HG03571 (cell line): ENCODE measurements at regions not wholly inside any gene's neighbourhood (a gene's known extent, or its start where the extent isn't known, plus 50 kb on each side); places are given as distances from the start of the nearest gene placed in this dataset.

Experiments used
- ATAC-seq: cut with Tn5 transposase; IDR thresholded peaks from one replicate; pipeline ENCODE4 v1.9.1; 2021; ENCODE audit not compliant: unreplicated experiment

DNA sequence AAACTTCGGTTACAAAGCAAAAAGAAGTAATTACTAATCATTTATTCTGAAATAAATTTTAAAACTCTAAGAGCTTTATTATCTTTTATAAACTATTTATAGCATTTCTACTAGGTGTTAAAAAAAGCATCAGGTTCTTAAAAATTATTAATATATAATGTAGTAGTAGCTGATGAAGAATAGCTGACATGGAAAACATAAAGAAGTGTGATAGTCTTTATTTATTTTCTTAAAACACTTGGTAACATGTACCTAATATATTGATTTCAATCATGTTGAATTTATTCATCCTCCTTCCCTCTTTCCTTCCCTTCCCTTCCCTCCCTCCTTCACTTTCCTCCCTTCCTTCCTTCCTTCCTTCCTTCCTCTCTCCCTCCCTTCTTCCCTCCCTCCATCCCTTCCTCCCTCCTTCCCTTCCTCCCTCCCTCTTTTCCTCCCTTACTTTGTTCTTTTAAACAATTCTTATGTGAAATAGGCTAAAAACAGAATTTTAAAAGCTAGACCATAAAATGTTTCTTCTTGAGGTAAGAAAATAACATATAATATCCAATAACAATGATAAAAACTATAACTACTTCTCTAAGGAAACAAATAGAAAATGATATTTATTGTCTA, 913.9 kb upstream of the MAP3K7 start:
- no peak for ATAC-seq

DNA sequence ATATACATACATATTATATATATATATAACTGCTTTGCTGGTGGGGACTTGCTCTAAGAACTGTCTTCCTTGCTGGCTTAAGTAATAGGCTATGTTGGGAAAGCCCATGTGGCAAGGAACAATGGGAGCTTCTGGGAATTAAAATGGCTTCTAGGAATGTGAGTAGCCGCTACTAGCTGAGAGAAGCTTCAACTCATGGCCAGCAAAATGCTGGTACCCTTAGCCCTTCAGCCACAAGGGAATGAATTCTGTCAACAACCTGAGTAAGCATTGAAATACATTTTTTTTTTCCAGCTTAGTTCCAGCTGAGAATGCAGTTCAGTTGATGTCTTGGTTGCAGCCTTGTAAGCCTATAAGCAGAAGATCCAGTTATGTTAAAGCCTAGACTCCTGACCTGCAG, 911.7 kb upstream of the MAP3K7 start:
- ATAC-seq: no peak

DNA sequence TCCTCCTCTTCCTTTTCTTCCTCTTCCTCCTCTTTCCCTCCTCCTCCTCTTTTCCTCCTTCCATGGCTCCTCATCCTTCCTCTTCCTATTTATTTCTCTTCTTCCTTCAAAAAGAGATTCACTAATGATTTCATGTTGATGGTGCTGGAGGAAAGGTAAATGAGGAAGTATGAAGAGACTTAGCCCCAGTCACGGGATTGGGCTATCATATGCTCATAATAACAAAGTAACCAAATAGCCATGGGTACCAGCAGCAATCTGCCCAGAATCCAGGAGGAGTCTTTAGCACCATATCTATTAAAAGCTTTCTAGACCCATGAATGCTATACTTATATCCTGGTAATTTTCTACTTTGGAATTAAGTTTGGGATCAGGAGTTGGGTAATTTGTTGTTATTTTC, 910.9 kb upstream of the MAP3K7 start:
- no peak for ATAC-seq

DNA sequence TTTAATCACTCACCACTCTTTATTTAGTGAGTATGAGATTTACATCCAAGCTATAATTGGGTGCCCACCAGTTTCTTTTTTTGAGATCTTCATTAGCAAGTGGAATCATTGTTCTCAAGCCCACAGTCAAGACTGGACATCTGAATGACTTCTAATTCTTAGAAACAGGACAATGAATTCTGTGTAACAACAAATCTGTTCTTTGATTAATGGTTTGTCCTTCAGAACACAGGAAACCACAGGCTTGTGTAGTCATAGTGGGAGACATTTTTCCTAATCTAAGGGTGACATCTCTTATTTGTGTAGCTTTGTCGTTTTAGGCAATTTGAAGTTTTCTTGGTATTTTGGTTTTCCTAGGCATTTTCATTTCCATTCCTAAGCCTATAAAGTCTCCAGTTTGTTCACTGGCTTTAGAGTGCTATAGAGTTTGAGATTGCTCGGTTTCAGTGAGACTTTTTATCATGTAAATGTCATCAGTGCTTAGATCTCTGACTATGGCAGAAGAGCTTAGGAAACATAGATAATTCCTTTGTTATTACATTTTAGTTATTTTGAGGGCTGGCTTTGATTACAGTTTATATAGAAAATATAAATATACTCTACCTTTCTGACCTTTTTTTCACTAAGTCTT, 903.9 kb upstream of the MAP3K7 start:
- ATAC-seq: no peak

DNA sequence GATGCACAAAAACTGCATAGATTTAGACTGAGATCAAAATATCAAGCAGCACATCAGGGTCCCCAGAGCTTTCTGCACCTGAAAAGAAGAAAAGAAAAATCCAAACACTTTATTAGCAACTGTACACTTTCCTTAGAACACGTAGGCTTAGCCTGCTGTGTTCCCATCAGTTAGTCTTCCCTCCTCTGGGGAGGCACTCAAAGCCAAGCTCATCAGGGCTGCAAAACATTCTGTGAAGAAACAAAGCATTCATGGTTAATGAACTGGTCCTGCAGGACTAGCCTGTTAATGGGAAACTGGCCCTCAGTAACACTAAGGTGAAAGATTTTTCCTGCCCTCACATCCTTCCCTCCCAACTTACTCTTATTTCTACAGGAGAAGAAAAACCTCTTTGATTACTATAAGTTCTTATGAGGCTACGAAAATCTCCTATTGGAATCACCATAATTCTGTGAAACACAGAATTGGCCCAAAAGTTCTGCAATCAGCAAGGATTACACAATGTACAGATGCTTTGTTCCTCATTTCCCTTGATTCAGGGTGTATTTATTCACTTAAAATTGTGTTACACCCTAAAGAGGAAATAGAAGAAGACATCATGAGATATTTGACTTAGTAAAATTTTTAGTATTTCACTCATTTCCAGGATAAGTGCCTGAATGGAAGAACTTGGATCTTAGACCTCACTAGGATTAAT, 901.0 kb upstream of the MAP3K7 start:
- no peak for ATAC-seq

DNA sequence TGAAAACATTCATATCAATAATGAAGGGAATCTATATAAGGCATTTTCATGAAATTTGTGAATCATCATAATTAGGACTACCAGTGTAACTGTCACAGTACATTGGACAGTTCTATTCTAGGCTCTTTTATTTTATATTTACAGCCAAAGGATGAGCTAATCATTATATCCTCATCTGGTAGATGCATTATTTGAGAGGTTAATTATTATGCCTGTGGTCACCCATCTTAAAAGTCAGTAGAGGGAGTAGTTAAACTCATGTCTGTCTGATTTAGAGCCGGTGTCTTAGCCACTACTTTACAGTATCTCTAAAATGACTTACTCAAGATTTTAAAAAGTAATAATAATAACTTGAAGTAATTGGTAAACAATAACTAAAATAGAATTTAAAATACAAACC, 899.3 kb upstream of the MAP3K7 start:
- ATAC-seq: peak; percentile 51

DNA sequence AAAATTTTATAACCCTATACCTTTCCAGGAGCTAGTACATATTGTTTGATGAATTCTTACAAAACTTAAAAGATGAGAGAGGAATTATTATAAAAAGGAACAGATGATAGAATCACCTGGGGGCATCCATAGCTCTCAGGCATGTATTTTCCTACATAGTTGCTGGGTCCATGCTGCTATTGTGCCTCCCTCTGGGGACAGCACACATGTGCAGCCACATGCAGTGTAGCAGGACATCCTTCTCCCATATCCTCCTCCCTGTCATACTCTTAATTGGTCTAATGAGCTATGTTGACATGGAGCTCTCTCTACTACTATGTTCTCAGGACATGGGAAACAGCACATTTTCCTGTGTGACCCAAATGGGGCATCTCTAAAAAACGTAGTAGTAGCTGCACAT, 898.2 kb upstream of the MAP3K7 start:
- no peak for ATAC-seq

DNA sequence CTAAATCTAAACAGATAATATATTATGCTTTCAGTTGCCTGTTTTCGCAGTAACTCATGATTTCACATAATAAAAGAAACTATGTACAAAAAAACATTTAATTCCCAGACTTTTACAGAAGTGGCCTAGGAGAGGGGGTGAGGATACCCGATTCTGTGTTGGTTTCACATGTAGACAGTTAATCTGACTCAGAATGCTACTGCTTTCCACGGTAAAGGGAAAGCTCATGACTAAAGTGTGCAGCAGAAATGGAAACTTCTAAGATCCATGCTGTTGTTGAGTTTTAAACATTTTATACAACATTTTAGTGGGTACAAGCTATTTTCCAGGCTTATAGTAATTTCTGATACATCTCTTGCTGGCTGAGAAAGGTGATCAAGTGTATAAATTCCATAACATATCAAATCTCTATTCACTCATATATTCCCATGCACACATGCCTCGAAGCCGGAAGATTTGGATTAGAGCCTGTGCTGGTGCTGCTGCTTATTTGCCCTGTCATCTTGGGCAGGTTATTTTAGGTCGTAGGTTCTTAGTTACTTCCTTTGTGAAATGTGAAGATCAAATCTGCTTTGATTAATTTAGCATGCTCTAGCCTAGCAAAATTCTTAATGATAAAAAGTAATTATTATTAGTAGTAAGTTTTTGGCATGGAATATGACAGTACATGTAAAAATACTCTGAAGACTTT, 896.7 kb upstream of the MAP3K7 start:
- ATAC-seq: peak; percentile 38

DNA sequence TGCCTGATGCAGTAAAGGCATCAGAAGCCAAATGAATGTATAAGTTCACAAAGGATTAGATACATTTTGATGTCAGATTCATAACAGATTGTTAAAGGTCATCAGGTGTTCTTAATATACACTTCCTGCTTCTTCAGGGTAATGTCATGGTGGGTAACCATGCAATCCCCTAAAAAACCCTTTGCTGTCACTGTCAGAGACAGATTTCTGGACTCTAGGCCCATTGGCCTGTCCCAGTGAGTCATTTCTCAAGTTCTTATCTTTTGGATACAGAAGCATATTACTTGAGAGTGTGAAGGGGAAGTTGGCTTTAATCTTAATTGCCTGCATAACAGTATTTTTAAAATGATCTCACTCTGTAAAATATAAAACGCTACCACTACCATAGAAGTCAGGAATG, 895.6 kb upstream of the MAP3K7 start:
- ATAC-seq: peak; percentile 72

DNA sequence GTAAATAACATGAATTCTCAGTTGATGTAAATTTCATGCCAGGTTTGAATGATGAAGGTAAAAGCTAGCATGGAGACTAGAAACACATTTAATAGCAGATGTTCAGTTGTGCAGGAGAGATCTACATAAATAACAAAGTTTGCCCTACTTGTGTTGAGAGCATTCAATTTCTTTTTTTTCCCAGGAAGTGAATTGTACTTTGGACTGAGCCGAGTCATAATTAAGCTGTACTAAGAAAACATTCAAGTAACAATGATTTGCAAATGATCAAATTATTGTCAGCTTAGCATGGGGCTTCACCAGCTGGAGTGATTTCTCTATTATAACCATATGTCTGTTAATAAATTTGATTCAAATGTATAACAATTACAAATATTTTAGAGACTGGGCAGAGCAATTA, 893.5 kb upstream of the MAP3K7 start:
- no peak for ATAC-seq

DNA sequence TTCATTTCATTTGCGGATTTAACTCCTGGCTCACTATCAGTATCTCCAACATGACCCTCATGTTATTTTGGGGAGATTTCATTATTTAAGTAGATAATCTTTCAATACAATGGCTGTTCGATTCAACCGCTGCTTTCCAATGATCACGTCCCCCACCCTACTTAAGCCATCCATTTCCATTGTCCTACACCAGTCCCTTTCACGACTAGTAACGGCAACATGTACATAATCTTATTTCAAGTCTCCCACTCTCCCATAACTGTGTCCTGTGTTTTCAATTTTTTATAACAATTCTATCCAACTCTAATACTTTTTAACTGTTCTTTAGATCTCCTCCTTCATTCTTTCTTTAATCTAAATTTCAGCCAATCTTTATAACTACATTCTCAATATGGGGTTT, 890.8 kb upstream of the MAP3K7 start:
- no peak for ATAC-seq

DNA sequence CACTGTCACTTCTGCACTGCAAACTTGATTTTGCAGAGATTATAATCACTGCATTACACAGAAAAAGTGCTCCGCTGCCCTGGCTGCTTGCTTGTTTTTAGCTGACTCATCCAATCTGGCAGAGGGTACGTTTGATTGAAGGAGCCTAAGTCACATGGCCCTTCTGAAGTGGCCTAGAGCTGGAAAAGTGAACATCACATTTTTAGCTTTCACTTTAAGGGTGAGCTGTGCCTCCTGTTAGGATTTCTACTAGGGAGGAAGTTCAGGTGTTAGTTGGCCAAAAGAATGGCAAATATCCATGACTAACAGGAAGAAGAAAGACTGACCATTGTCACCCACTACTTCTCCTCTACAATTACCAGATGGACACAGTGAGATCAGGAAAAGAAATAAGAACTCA, 889.1 kb upstream of the MAP3K7 start:
- peak; percentile 70 for ATAC-seq

DNA sequence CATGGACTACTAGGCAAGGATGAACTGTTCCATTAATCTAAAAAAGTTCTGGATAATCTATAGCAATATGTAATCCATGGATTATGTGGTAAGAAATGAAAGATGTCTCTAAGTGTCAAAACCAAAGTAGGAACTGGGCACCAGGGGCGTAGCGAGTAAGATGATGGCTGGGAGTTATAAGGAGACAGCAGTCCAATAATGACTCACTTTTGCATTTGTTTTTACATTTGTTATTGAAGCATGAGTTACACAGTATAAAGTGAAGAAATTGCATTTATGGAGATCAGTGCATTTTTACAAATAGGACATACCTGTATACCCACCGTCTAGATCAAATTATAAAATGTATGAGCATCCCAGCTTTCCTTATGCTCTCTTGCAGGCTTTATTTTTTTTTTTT, 878.5 kb upstream of the MAP3K7 start:
- no peak for ATAC-seq

DNA sequence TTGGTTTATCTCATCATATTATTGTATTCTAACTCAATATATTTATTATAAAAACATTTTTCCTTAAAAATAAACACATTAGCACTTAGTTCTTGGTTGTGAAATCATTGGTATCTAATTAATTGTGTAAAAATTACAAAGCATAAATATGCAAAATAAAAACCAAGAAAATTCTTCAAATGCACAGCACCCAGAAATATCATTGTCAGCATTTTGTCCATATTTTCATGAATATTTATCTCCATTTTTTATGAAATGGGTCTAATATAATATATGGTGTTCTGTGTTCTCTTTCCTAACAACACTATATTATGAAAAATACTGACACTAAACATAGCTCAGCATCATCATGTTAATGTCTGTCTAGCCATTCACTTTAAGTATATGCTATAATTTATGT, 877.8 kb upstream of the MAP3K7 start:
- no peak for ATAC-seq

DNA sequence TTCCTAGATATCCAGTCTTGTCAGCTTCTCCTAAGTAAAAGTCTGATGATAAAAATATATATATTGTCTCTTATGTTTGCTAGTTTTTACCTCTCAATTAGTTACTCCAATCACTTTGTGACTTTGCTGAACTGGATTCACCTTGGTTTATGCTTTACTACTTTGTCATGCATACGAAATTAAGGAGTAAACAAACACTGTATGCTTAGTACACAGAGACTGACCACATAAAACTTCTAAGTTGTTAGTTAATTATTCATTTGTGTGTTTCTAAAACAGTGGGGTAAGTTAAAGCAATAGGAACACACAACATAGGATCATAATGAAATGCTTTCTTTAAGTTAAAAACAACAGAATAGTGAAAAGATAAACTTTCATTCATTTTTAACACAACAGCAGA, 877.3 kb upstream of the MAP3K7 start:
- peak; percentile 85 for ATAC-seq

DNA sequence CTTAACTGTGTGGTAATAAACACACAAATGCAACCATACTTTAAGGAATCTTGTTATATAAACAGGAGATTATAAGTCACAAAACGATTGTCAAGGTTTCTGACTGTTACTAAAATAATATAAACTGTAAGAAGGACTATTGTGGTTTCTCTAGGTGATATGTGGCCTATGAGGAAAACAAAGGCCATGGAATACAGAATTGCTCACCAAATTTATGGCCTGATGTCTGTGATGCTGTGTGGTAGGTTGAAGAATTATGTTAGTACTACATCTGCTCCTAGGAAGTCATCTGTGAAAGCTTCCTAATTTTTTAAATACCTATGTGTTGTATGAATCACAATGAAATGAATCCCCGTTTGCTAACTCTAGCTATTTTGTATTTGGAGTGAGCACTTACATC, 875.4 kb upstream of the MAP3K7 start:
- ATAC-seq: no peak

DNA sequence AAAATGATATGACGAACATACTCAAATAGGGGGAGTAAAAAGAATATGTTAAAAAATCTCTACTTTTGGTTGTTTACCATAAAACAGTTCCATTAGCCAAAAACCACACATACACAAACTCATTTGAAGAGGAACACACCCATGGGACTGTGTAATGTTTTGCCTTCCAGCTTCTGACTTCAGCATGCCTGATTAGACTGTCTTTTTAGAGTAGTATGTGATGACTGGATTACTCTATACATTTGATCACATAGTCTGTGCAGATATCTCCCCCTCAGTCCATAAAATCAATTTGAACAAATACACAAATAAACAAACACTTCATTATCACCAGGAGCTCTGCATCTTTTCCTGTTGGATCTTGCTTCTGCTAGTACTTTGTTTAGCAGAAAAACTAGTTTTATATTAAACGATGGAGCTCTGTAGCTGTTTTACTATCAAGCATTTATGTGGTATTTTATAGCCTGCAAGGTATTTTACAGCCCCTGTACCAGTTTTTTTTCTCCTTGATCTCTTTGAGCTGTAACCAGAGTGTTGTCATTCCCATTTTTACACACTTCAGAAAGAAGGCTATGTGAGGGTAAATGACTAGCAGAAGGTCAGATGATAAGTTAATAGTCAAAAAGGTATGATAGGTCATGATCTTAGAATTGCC, 866.5 kb upstream of the MAP3K7 start:
- no peak for ATAC-seq

DNA sequence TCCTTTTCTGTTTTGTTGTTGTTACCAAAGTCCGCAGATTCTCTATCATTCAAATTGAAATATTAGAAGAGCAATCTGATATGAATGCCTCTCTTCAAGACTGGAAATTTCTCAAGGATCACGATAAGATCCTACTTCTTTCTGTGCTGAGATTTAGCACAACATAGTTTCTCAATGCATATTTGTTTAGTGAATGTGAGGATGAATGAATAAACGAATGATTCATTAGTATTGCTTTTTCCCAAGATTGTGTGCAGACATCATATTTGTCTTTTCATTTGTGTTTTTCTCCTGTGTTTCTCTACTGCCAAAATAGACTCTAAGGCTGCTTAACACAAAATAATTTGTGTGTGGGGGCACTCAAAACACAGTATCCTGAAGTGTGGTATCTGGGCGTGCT, 862.7 kb upstream of the MAP3K7 start:
- ATAC-seq: no peak

DNA sequence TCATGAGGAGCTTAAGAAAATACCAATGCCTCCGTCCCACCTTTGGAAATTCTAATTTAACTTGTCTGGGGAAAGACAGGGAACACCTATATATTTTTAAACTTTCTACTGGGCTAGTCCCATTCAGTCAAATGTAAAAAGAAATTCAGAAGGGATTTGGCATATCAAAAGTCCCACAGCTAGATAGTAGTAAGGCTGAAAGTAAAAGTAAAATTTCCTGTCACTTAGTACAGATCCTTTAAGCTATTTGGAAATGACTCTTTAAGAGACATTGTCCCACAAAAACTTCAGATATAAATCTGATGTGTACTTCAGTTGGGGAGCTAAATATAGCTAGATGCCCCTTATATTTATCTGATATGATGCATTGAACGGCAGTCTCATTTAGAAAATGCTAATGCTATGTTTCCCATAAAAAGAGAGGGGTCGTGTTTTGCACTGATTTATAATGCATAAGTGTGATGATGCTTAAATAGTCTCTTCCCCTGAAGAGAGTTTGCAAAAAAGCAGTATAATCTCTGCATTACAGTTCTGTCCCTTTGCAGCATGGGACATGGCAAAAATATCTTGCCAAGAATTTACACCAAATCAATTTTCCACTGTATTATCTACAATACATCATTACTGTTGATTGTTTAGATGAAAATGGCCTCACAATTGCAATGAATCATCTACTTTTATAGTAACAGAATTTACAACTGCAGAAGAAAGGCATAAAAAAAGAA, 860.8 kb upstream of the MAP3K7 start:
- ATAC-seq: no peak

DNA sequence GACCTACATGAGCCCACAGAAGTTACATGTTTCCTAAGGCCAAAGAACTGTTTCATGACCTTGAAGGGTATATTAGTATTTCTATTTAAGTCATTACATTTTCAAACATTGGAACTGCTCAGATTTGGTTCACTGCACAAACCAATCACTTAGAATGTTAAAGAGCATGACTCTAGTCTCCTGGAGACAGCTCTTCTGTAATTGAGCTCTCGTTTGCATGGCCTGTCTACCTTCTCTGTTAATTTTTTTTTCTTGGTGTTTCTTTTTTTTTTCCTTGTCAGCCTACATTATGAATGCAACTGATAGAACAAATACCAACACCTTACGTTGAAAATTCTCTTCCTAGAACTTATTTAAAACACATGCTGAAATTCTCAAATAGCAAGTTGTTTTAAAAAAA, 860.2 kb upstream of the MAP3K7 start:
- ATAC-seq: no peak

DNA sequence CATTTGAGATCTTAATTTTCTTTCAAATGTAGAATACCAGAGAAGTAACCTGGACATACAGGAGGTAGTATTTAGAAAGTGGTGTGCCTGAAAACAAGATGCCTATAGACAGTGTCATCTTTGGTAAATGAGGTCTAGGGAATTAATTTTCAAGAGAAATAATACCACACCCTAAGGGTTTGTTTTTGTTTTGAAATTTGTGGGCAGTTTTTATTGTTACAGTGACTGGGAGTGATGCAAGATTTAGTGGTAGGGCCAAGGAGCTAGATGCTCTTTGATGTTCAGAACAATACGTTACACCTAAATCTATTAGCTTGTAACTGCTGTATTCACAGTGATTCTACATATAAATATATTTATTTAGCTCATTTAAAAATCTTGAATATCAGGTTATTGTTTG, 856.5 kb upstream of the MAP3K7 start:
- no peak for ATAC-seq
